AG04450 (cell line): ENCODE measurements at regions not wholly inside any gene's neighbourhood (a gene's known extent, or its start where the extent isn't known, plus 50 kb on each side); places are given as distances from the start of the nearest gene placed in this dataset.

Source experiments
- CTCF ChIA-PET: fragments of 300-600, 350-600 bp; formaldehyde crosslinking; extraction: SDS; loops from one replicate; lab custom pipeline; 2022; ENCODE audit warnings: antibody characterized with exemption, inconsistent platforms; lab: Charles Lee
- POLR2A ChIA-PET: fragments of 350-600 bp; formaldehyde crosslinking; extraction: SDS; loops from one replicate; lab custom pipeline; 2021; ENCODE audit warnings: antibody characterized with exemption, inconsistent platforms; lab: Yijun Ruan, JAX
- DNase-seq: peaks from one replicate; pipeline ENCODE4 v3.0.0-alpha.2; 2011; ENCODE audit warnings: low read depth, low spot score
- H3K27ac ChIP-seq: one replicate; pipeline ENCODE4 v1.5.1; 2012; ENCODE audit warnings: low read depth, low read length, control low read depth
- H3K27me3 ChIP-seq: one replicate; pipeline ENCODE4 v1.6.0; 2012; ENCODE audit warnings: low read length; ENCODE audit not compliant: control insufficient read depth, insufficient read depth
- H3K4me3 ChIP-seq: 2 replicates; pipeline ENCODE4 v1.5.1; 2011; ENCODE audit warnings: mild to moderate bottlenecking, low read depth, low read length, control low read depth
- H3K9me3 ChIP-seq: 2 replicates; pipeline ENCODE4 v1.5.1; 2012; ENCODE audit warnings: low read length; ENCODE audit not compliant: control insufficient read depth, insufficient read depth
- TF ChIP-seq, protein P1 (sequence below): IDR thresholded peaks from 2 replicates; pipeline ENCODE4 v1.5.1; 2011; ENCODE audit warnings: low read depth, low read length, control low read depth, inconsistent platforms

DNA sequence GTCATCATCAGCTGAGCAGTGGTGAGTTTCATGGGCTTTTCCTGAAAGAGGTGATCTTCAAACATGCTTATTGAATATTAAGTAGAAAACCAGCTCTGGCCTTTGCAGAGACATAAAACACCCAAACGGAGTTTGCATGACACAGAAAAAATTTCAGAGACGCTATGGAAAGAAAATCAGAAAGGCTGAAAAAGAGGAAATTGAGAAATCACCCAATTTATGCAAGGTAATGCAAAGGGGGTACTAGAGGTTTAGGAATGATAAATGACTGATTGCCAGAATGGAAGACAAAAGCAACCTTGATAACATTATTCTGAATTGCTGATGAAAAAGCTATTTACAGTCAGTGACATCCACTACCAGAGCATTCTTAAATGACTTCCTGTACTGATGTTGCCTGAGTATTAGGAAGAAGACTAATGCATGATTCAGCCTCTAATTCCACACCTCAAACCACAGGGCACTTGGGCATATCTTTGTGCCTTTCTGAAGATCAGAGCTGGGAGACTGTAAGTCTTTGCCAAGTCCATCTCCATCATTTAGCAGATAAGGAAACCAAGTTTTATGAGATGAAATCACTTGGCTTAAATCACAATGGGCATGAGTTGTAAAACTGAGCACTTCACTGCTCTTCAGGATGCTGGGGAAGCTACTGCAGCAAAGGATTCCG lies 565.7 kb downstream of the PPARGC1A start:
- H3K4me3 ChIP-seq: no peak overlapping the region
- DNase-seq: no peak
- ChIA-PET CTCF (no interaction called here), POLR2A (no interaction called here)
- no peaks in the 10 kb centered on the region for H3K9me3 ChIP-seq
- no peak overlapping the region for H3K27ac ChIP-seq
- H3K27me3 ChIP-seq: no peaks in the 10 kb centered on the region
- TF ChIP-seq, protein P1, sequence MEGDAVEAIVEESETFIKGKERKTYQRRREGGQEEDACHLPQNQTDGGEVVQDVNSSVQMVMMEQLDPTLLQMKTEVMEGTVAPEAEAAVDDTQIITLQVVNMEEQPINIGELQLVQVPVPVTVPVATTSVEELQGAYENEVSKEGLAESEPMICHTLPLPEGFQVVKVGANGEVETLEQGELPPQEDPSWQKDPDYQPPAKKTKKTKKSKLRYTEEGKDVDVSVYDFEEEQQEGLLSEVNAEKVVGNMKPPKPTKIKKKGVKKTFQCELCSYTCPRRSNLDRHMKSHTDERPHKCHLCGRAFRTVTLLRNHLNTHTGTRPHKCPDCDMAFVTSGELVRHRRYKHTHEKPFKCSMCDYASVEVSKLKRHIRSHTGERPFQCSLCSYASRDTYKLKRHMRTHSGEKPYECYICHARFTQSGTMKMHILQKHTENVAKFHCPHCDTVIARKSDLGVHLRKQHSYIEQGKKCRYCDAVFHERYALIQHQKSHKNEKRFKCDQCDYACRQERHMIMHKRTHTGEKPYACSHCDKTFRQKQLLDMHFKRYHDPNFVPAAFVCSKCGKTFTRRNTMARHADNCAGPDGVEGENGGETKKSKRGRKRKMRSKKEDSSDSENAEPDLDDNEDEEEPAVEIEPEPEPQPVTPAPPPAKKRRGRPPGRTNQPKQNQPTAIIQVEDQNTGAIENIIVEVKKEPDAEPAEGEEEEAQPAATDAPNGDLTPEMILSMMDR: no peak

- CTCF ChIA-PET: no interaction called here
- Histone ChIP-seq H3K27ac (no peak overlapping the region), H3K9me3 (no peaks in the 10 kb centered on the region), H3K27me3 (no peaks in the 10 kb centered on the region), H3K4me3 (no peak overlapping the region)
- POLR2A ChIA-PET: no interaction called here
- DNase-seq: no peak
- TF ChIP-seq, protein P1: no peak
Measured at GRCh38 chr4:23323436-23323835, 566.4 kb downstream of the PPARGC1A start.

DNA sequence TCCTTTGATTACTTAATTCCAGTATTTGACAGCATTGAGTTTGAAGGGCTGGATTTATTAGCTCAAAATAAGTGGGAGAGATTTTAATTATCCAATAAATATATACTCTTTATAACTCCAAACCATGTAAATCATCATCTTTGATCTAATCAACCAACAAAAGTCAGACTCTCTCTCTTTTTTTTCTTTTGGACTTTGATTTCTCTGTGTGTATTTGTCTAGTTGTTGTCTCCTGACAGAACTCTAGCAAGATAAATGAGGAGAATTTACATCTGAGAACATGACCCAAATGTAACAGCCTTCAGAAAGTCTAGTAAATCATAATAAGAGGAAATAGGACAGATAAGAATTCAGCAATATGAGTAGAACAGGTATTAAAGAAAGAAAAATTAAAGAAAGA lies 567.1 kb downstream of the PPARGC1A start:
- Histone ChIP-seq H3K27me3 (no peaks in the 10 kb centered on the region), H3K27ac (no peak overlapping the region), H3K4me3 (no peak overlapping the region), H3K9me3 (no peaks in the 10 kb centered on the region)
- CTCF ChIA-PET: no interaction called here
- TF ChIP-seq, protein P1: no peak
- POLR2A ChIA-PET: no interaction called here
- no peak for DNase-seq

DNA sequence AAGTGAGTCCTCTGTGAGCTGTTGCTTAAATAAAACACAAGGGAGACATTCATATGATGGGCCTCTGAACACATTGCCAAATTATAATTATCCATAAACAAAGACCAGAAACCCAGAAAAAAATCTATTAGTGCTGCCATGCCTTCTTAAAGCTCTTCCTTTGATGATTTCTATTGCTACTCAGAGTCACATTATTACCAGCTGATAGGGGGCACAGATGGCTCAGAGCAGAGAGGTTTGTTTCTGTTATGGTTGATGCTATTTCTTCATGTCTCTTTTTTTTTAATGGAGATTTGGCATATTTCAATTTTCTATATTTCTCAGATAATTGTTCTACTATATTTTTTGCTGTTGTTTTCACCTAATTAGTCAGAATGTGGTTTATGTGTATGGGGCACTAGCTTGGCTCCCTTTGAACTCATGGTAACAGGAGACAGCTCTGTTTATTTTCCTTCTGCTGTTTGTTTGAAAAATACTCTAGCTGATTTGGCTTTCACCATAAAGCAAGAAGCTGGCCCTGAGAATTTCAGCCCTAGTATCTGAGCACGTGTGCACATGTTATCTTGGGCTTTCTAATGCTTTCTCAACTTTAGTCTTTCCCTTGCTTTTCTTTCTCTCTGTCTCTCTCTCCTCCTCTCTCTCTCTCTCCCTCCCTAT lies 568.8 kb downstream of the PPARGC1A start:
- Histone ChIP-seq H3K27ac (no peak overlapping the region), H3K4me3 (no peak overlapping the region), H3K9me3 (no peaks in the 10 kb centered on the region), H3K27me3 (no peaks in the 10 kb centered on the region)
- TF ChIP-seq, protein P1: no peak
- no peak for DNase-seq
- ChIA-PET CTCF (no interaction called here), POLR2A (no interaction called here)

- Histone ChIP-seq H3K4me3 (no peak overlapping the region), H3K27me3 (no peaks in the 10 kb centered on the region), H3K27ac (no peak overlapping the region), H3K9me3 (no peaks in the 10 kb centered on the region)
- DNase-seq: no peak
- ChIA-PET CTCF (no interaction called here), POLR2A (no interaction called here)
- TF ChIP-seq, protein P1: no peak
Measured at GRCh38 chr4:23312686-23313085, 577.2 kb downstream of the PPARGC1A start.
